Smooth muscle cell (in vitro differentiated cells): ENCODE measurements at regions not wholly inside any gene's neighbourhood (a gene's known extent, or its start where the extent isn't known, plus 50 kb on each side); places are given as distances from the start of the nearest gene placed in this dataset.

Experiments used
- DNase-seq: peaks from one replicate; lab custom pipeline; 2025; ENCODE audit not compliant: unreplicated experiment; lab: John Stamatoyannopoulos, UW
- H2AFZ ChIP-seq: fragments of 200-600 bp; sonication (generic); 2 replicates; pipeline ENCODE4 v1.6.0; 2016; ENCODE audit warnings: antibody characterized with exemption, low read depth, mild to moderate bottlenecking
- H3F3A ChIP-seq: fragments of 200-600 bp; sonication (generic); 2 replicates; pipeline ENCODE4 v1.6.0; 2017; ENCODE audit warnings: antibody characterized with exemption, low read depth
- H3K27ac ChIP-seq: fragments of 200-600 bp; sonication (generic); 2 replicates; pipeline ENCODE4 v1.5.1; 2016; ENCODE audit warnings: low read depth, mild to moderate bottlenecking
- H3K27me3 ChIP-seq: fragments of 200-600 bp; sonication (generic); 2 replicates; pipeline ENCODE4 v1.6.1; 2016; ENCODE audit warnings: low read depth, mild to moderate bottlenecking
- H3K36me3 ChIP-seq: fragments of 200-600 bp; sonication (generic); 2 replicates; pipeline ENCODE4 v1.5.1; 2016; ENCODE audit warnings: low read depth
- H3K4me1 ChIP-seq: fragments of 200-600 bp; sonication (generic); 2 replicates; pipeline ENCODE4 v1.5.1; 2016; ENCODE audit warnings: low read depth
- H3K4me2 ChIP-seq: fragments of 200-600 bp; sonication (generic); 2 replicates; pipeline ENCODE4 v1.6.0; 2016; ENCODE audit warnings: mild to moderate bottlenecking
- H3K4me3 ChIP-seq: fragments of 200-600 bp; sonication (generic); 2 replicates; pipeline ENCODE4 v1.5.1; 2016; ENCODE audit warnings: mild to moderate bottlenecking
- H3K79me2 ChIP-seq: fragments of 200-600 bp; sonication (generic); 2 replicates; pipeline ENCODE4 v1.6.0; 2016; ENCODE audit warnings: low read depth, mild to moderate bottlenecking
- H3K9ac ChIP-seq: fragments of 200-600 bp; sonication (generic); 2 replicates; pipeline ENCODE4 v1.6.0; 2016; ENCODE audit warnings: low read depth
- H3K9me3 ChIP-seq: fragments of 200-600 bp; sonication (generic); replicated peaks from 2 replicates; pipeline ENCODE4 v1.5.1; 2016; ENCODE audit warnings: low read depth
- H4K20me1 ChIP-seq: fragments of 200-600 bp; sonication (generic); 2 replicates; pipeline ENCODE4 v1.6.0; 2016; ENCODE audit warnings: low read depth
- CTCF ChIP-seq: fragments of 200-600 bp; sonication (generic); IDR thresholded peaks from 2 replicates; pipeline ENCODE4 v1.5.1; 2017; ENCODE audit warnings: borderline replicate concordance, mild to moderate bottlenecking, antibody characterized with exemption; ENCODE audit not compliant: insufficient read depth, poor library complexity, severe bottlenecking
- WGBS: methylation state at CpG from one replicate; pipeline ENCODE4 v1.1.7; 2016; ENCODE audit warnings: low lambda C conversion rate; 5-methylcytosine and 5-hydroxymethylcytosine counted together

- H4K20me1 ChIP-seq = no peaks in the 10 kb centered on the region
- H3K36me3 ChIP-seq = no peaks in the 10 kb centered on the region
- H3K9me3 ChIP-seq = no peaks in the 10 kb centered on the region
- no peaks in the 10 kb centered on the region for H3K27me3 ChIP-seq
- TF ChIP-seq CTCF = no peak
- H3K4me3 ChIP-seq = no peak overlapping the region
- no peaks in the 10 kb centered on the region for H3F3A ChIP-seq
- H3K79me2 ChIP-seq = no peaks in the 10 kb centered on the region
- H3K4me2 ChIP-seq = no peak overlapping the region
- H3K9ac ChIP-seq = no peak overlapping the region
- H3K4me1 ChIP-seq = no peaks in the 10 kb centered on the region
- DNase-seq = no peak
- H2AFZ ChIP-seq = no peak overlapping the region
- WGBS = 76% methylated on average over 3 of the region's 3 CpGs
- H3K27ac ChIP-seq = no peak overlapping the region
Measured at GRCh38 chr21:15192243-15192642, 127.4 kb upstream of the NRIP1 start.

DNA sequence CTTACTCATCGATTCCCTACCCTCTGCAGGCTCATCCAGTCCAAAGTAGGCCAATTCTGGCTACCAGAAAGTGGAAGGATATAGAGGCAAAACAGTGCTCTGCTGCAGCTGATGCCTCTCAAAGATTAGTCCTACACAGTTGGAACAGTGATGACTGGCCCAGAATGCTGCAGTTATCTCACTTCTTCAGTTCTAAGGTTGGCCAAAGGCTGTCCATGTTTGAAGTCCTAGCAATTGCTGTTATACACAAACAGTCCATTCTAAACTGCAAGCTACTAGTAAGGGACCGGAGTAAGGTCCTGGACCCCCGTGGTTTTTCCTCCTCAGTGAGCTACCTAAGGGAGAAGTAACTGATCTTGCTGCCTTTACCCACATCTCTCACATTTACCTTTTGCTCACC lies 129.1 kb upstream of the NRIP1 start:
- Histone ChIP-seq H3K9ac (no peak overlapping the region), H3K4me2 (no peak overlapping the region), H2AFZ (no peak overlapping the region), H3K27ac (no peak overlapping the region), H3K4me1 (no peaks in the 10 kb centered on the region), H3K79me2 (no peaks in the 10 kb centered on the region), H3K36me3 (no peaks in the 10 kb centered on the region), H3K27me3 (no peaks in the 10 kb centered on the region), H3K9me3 (no peaks in the 10 kb centered on the region), H4K20me1 (no peaks in the 10 kb centered on the region), H3K4me3 (no peak overlapping the region), H3F3A (no peaks in the 10 kb centered on the region)
- no peak for DNase-seq
- no peak for TF ChIP-seq CTCF
- WGBS = 88% methylated on average over 3 of the region's 3 CpGs

DNA sequence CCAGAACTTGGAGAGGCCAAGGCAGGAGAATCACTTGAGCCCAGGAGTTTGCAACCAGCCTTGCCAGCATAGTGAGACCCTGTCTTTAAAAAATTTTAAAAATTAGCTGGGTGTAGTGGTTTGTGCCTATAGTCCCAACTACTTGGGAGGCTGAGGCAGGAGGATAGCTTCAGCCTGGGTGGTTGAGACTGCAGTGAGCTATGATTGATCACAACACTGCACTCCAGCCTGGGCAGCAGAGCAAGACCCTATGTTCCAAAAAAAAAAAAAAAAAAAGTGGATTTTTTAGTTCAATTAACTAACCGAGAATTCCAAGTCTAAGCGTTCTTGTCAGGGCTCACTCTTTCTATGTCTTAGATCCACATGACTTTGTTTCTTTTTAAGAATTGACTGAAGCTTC lies 130.3 kb upstream of the NRIP1 start:
- Histone ChIP-seq H3K9ac (no peak overlapping the region), H3K4me2 (no peak overlapping the region), H2AFZ (no peak overlapping the region), H3K4me3 (no peak overlapping the region), H3K79me2 (no peaks in the 10 kb centered on the region), H3K9me3 (no peaks in the 10 kb centered on the region), H3K36me3 (no peaks in the 10 kb centered on the region), H3K27me3 (no peaks in the 10 kb centered on the region), H3F3A (no peaks in the 10 kb centered on the region), H3K27ac (no peak overlapping the region), H3K4me1 (peaks cover 3% of the 10 kb centered on the region), H4K20me1 (no peaks in the 10 kb centered on the region)
- no peak for TF ChIP-seq CTCF
- 76% methylated on average over 2 of the region's 2 CpGs for WGBS
- DNase-seq = no peak

DNA sequence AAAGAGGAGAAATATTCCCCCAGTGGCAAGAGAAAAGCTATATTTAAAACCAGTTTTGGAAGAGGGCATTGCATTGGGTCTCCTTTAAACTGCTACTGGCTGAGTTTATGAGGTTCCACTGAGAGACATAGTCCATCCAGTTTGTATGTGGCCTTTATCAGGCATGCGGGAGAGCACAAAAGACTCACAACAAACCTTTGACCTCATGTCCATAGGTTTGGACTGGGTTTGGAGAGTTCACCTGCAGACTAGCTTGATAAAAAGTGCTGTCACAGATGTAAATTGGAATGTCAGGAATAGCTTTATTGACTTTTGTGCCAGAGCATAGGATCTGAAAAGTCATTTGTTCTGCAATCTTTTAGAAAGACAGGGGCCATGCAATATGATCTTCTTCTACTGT lies 131.0 kb upstream of the NRIP1 start:
- H3K79me2 ChIP-seq = no peaks in the 10 kb centered on the region
- no peak for DNase-seq
- 91% methylated on average over 1 of the region's 1 CpG for WGBS
- H4K20me1 ChIP-seq = no peaks in the 10 kb centered on the region
- no peak overlapping the region for H3K9ac ChIP-seq
- H3K9me3 ChIP-seq = no peaks in the 10 kb centered on the region
- no peak overlapping the region for H3K27ac ChIP-seq
- H3K4me3 ChIP-seq = no peak overlapping the region
- no peaks in the 10 kb centered on the region for H3F3A ChIP-seq
- H3K4me1 ChIP-seq = peaks cover 3% of the 10 kb centered on the region
- H3K27me3 ChIP-seq = no peaks in the 10 kb centered on the region
- no peak for TF ChIP-seq CTCF
- H2AFZ ChIP-seq = no peak overlapping the region
- no peaks in the 10 kb centered on the region for H3K36me3 ChIP-seq
- no peak overlapping the region for H3K4me2 ChIP-seq
